ENCODE measurements at regions not wholly inside any gene's neighbourhood (a gene's known extent, or its start where the extent isn't known, plus 50 kb on each side); places are given as distances from the start of the nearest gene placed in this dataset.
"Not testable (repeated sequence)": the region's sequence is repeated elsewhere in the genome, so short reads cannot be mapped to it uniquely, and the experiment has no call there.

- no peak for DNase-seq
Measured at GRCh38 chr10:9010931-9011670, 956.6 kb downstream of the GATA3 start.

DNA sequence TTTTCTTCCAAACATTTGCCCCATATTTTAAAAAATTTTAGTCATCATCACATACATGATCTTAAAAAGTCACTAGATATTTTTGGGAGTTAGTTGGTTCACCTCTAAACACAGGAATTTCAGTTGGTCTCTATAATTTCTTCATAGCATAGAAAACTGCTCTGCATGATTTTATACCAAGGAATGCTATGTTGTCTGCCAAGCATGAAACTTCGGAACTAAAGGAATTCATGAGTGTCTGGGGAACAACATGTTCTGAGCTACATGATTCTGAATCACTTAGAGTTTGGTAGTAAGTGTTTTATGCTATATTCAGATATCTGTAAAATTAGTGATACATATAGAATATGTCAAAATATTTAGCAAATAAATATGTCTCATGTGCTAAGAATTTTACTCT lies 957.8 kb downstream of the GATA3 start:
- DNase-seq, result no peak

GRCh38 chr10:9015005-9015404 lies 960.5 kb downstream of the GATA3 start:
- no peak for DNase-seq

- no peak for DNase-seq
Measured at GRCh38 chr10:9015447-9015846, 961.0 kb downstream of the GATA3 start.

GRCh38 chr10:9016930-9017329 lies 962.4 kb downstream of the GATA3 start:
- DNase-seq, result no peak

DNA sequence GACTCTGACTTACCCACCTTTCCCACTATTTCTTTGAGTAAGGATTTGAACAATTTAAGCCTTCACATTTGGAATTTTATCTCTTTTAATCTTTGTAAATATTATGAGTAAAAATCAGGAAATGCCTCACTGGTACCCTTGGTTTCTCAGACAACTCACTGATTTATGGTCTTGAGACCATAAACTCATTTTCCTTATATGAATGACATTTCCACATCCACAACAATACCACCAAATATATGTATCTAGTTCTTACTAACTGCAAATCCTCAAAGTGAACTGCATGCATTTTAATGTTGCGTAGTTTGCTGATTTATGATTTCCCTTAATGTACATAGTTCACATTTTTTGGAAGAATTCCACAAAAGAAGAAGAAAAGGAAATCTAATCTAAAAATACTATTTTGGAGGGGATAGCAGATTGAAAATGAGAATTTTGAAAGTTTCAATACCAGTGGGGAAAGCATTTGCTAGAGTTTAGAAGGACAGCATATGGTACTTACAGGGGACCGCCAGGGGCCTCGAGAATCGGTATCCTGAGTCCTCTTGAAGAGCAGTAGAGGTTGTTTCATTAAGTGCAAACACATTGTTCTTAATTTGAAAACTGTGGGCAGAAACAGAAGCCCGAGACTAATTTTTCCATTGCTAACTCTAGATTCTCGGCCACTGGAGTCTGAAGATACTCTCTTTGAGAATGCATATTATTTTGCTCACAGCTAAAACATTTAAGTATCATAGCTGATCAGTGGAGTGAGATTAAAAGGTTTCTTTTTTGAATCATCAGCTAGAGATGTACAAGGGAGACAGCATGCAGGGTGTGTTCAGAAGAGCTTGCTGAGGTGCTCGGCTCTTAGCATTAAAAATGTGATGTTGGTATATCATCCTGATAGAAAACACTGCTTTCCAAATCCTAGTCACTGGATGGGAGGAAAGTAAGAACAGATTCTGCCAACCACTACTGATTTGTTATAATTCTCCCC lies 964.0 kb downstream of the GATA3 start:
- no peak for DNase-seq

GRCh38 chr10:9023206-9023605 lies 968.7 kb downstream of the GATA3 start:
- DNase-seq, result no peak

DNA sequence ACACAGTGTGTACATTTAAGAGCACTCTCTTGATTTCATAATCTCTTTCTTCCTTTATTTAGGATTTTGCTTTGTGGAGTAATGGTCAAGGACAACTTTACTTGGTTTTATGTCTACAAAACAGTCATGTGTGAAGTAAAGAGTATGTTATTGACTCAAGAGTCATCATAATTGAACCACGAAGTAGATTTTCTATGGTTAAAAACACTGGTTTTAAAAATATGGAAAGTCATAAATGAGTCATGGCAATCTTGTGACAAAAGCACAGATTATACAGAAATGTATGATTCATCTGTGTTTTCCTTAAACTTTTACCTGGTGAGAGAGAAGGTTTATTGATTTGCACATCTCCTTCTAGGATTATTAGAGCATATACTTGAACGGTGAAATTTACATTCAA lies 969.7 kb downstream of the GATA3 start:
- no peak for DNase-seq

DNA sequence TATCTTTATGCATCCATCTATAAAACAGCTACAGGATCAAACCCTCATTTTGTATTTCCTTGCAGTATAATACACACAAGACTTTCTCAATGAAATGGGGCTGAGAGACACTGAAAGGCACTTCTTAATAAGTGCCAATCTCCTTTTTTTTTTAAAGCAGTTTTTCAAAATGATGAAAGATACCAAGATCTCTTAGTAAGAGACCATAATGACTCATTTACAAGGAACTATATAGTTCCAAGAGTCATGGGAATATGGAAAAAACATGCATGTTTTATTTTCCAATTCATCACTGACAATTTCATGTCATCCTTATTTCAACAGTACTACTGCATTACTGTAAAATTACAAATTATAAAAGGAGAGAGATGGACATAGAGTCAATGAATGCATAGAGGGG lies 973.7 kb downstream of the GATA3 start:
- no peak for DNase-seq

GRCh38 chr10:9035355-9035754 lies 980.9 kb downstream of the GATA3 start:
- no peak for DNase-seq

GRCh38 chr10:9036711-9037204 lies 982.3 kb downstream of the GATA3 start:
- DNase-seq, result no peak

- DNase-seq, result no peak
Measured at GRCh38 chr10:9038146-9038714, 983.7 kb downstream of the GATA3 start.

DNA sequence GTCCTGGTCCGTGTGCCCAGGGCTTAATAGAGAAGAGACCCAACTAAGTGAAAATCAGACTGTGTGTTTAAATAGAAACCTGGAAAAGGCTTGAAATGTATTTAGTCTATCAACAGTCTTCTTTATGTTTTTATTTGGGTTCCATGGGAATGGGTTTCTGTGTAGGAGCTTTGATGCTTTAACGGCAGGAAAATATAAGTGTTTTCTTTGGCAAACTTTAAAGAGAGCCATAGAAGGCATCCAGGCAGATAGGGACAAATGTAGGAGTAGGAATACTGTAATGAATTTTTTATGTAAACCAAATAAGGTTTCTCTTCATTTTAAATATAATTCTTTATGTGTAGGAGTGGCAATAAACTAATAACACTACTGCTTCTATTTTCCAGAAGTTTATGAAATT lies 989.0 kb downstream of the GATA3 start:
- no peak for DNase-seq

GRCh38 chr10:9045311-9045710 lies 990.8 kb downstream of the GATA3 start:
- DNase-seq, result no peak

- DNase-seq, result no peak
Measured at GRCh38 chr10:9051328-9051974, 997.0 kb downstream of the GATA3 start.

GRCh38 chr10:9052767-9053166 lies 998.3 kb downstream of the GATA3 start:
- DNase-seq, result no peak

DNA sequence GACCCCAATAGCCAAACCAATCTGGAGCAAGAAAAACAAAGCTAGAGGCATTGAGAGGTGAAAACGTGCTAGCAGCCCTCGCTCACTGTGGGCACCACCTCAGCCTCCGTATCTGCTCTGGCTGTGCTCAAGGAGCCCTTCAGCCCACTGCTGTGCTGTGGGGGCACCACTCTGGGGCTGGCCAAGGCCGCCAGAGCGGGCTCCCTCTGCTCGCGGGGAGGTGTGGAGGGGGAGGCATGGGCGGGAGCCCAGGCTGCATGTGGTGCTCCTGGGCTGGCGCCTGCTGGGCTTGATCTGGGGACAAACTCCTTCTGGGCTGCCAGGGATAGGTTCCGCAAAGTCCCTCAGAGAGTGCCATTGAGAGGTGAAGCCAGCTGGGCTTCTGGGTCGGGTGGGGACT lies 1002.0 kb downstream of the GATA3 start:
- DNase-seq, result no peak

DNA sequence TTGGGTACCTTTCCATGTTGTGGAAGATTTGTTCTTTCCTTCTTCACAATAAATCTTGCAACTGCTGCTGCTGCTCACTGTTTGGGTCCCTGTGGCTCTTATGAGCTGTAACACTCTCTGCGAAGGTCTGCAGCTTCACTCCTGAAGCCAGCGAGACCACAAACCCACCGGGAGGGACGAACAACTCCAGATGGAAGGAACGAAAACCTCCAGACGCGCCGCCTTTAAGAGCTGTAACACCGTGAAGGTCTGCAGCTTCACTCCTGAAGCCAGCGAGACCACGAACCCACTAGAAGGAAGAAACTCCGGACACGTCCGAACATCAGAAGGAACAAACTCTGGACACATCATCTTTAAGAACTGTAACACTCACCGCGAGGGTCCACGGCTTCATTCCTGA lies 1002.8 kb downstream of the GATA3 start:
- DNase-seq, result not testable (repeated sequence)

DNA sequence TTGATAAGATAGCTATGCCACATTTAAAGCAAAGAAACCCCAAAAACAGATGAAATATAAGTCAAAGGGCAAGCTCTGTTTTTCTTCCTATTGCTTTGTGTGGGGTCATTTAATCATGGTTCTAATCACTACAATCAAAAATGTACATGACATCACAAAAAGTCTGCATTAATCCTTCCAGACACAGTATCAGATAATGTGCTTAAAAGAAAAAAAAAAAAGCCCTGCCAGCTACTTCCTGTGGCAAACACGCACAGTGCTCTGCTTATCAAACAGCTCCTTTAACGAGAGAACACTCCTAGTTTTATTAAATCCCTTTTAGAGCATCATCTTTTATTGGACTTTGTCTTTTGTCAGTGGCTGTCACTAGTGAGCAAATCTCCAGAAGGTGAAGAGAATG lies 1005.8 kb downstream of the GATA3 start:
- no peak for DNase-seq

GRCh38 chr10:9061871-9062270 lies 1007.4 kb downstream of the GATA3 start:
- no peak for DNase-seq

- no peak for DNase-seq
Measured at GRCh38 chr10:9066152-9066551, 1011.7 kb downstream of the GATA3 start.

- no peak for DNase-seq
Measured at GRCh38 chr10:9068003-9068402, 1013.5 kb downstream of the GATA3 start.

DNA sequence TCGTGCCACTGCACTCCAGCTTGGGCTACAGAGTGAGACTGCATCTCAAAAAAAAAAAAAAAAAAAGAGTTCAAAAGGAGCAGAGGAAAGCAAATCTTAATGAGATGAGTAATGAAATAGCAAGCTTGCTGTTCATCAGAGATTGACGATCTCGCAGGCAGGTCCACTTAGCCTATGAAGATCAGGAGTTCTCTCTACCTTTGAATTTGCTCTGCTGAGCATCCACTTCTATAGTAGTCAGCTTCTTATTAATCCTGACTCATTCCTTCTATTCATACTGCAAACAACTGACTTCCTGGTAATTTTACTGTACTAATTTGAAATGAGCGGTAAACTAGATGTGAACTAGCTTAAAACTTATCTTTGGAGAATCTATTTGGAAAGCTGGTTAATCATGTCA lies 1014.6 kb downstream of the GATA3 start:
- no peak for DNase-seq

Data from activated CD4-positive, alpha-beta T cell treated with anti-CD3 and anti-CD28 coated beads, Interleukin-2, amount 50 U/mL, for 4 hours (primary cell).